ENCODE measurements at regions not wholly inside any gene's neighbourhood (a gene's known extent, or its start where the extent isn't known, plus 50 kb on each side); places are given as distances from the start of the nearest gene placed in this dataset.
A peak's percentile ranks its signal among the peaks of the same experiment; 100 is the strongest.

DNA sequence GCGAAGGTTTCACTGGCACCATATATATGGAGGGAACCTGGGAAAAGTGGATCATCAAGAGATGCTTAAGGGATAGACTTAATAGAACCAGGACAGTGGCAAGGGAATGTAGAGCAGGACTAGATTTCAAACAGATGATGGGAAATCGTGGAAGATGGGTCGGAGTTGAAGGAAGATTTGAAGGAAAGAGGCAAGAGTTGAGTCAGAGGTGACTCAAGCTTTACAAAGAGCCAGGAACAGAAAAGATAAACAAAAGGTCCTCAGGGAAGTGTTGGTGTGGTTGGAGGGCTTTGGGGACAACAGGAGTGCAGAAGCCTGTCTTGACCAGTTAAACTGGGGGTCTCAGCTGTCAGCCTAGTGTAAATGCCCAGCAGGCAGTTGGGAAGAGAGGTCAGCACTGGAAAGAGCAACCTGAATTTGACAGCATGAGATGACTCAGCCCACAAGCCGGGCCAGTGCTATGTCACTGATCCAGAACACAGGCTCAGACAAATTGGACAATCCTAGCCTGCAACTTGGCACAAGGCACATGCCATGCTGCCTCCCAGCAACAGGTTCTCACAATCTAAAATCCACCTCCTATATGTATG lies 230.5 kb downstream of the IDS start:
- no peak for DNase-seq (ENCODE audit: low spot score)

DNA sequence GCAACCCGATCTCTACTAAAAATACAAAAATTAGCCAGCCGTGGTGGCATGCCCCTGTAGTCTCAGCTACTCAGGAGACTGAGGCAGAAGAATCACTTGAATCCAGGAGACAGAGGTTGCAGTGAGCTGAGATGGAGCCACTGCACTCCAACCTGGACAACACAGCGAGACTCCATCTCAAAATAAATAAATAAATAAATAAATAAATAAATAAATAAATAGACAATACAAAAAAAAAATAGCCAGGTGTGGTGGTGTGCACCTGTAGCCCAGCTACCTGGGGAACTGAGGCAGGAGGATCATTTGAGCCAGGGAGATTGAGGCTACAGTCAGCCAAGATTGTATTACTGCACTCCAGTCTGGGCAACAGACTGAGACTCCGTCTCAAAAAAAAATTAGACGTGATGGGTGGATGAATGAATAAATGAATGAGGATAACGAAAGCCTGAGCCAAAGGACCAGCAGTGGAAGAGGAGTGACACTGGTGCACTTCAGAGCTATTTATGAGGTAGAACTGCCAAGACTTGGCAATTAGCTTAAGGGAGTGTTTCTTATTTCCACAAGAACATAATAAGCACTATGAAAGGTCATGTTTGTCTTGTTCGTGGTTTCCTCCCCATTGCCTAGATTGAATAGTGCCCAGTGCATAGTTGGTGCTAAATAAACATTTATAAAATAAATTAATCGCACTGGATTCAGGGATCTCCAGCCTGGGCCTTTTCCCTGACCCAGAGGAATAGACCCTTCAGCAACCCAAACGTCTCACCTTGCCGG lies 232.2 kb downstream of the IDS start:
- no peak for DNase-seq (ENCODE audit: low spot score)

DNA sequence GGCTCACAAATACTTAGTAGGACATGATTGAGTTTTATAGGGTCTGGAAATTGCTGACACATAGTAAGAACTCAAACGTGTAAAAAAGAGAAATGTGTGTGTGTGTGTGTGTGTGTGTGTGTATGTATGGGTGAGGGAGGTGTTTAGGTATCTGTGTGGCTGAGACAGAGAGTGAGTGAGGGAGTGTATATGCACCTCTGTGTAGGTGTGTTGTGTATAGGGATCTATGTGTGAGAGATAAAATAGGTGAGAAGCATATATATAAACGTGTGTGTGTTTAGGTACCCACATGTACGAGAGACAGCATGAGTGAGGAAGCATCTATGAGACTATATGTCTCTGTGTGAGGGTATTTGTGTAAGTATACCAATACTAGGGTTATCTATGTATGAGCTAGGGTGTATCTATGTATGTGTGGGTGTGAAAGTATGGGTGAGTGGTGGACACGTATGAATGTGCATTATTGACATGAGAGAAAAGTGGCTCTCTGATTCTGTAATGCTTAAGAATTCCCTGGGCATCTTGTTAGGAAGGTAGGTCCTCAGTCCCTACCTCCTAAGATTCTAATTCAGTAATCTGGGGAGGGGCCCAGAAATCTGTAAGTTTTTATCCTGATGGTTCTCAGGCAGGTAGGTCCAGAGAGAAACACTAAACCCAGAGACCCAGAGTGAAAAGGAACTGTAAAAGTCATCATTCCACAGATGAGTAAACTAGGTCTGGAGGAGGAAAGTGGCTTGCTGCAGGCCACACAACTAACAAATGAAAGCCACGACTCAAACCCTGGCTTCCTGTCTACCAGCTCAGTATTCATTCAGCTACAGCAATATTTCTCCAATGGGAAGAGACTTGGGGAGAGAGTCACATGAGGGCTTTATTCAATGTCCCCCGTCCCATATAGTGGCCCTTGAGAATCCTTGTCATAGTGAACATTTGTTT lies 237.0 kb downstream of the IDS start:
- no peak for DNase-seq (ENCODE audit: low spot score)

DNA sequence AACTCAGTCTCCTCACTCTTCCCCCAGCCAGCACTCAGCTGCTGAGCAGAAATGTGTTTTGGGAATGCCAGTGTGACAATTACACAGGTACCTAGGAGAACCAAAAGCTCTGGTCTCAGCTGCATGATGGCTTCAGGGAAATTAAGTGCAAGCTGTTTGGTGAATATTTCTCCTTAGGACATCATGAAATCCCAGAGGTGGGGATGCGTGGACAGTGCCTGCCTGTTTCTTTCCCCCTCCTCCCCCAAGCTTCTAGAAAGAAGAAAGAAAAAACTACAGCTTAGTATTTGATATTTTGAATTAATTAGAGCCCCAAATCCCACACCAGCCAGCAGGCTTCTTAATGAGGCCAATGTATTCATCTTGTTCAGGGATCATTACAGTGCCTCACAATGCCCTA lies 243.0 kb downstream of the IDS start:
- DNase-seq (ENCODE audit: low spot score): no peak

DNA sequence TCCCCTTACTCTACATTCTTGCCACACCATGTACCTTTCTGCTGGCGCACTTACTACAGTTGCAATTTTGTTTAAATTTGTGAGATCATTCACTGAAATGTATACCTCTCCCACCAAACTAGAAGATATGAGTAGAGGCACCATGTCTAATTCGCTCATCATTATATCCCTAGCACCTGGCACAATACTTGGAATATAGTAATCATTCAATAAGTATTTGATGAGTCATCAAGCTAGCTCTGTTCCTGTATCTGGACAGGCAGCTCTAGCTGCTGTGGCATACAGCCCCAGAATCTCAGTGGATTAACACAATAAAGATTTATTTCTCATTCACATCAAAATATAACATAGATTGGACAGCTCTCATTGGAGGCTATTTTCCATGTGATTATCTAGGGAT lies 245.9 kb downstream of the IDS start:
- DNase-seq (ENCODE audit: low spot score): peak; percentile 3

DNA sequence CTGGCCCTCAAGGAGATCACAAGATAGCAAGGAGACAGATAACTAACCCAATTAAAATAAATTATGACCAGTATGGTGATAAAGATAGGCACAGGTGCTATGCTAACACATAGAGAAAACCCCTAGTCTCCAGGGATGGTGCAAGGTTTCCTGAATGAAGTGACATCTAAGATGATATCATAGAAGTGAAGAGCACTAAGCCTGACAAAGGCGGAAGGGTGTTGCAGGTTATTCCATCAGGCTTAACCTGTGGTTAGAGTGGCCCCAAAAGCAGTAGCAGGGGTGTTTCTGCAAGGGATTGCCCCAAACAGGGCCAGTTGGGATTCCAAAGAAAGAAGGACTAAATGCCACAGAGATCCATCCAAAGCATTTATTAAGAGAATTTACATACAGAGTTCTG lies 249.2 kb downstream of the IDS start:
- DNase-seq (ENCODE audit: low spot score): no peak

DNA sequence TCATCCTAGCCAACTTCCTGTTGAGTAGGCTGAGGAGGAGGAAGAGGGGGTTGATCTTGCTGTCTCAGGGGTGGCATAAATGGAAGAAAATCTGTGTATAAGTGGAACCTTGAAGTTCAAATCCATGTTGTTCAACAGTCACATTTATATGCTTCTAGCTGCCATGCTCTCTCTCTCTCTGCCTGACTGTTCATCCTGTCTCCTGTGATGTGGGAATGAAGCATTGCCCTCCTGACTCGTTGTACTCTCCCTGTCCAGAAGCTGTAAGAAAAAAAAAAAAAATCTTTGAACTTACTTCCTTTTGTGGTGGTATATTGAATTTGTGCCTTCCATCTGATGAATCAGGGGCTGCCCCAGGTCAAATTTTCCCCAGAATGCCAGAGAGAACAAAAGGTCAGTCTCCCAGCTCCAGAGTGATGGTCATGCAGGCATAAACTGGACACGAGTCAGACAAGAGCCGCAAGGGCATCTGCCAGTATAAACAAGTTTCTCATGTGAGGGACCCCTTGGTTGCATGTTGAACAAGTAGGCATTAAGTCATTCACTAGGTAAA lies 257.0 kb downstream of the IDS start:
- no peak for DNase-seq (ENCODE audit: low spot score)

DNA sequence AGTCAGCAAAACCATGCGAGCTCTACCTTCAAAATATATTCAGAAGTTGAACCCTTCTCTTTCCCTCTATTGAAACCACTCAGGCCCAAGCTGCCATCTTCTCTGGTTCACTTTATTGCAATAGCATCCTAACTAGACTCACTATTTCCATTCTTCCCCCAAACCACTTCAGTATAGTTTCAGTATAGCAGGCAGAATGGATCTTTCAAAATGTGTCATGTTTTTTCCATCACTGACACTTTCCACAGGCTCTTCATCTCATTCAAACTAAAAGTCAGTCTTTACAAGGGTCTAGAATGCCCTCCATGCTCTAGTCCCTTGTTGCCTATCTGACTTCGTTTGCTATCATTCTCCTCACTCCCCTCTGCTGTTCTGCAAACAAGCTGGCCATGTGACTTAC lies 274.4 kb downstream of the IDS start:
- no peak for DNase-seq (ENCODE audit: low spot score)

DNA sequence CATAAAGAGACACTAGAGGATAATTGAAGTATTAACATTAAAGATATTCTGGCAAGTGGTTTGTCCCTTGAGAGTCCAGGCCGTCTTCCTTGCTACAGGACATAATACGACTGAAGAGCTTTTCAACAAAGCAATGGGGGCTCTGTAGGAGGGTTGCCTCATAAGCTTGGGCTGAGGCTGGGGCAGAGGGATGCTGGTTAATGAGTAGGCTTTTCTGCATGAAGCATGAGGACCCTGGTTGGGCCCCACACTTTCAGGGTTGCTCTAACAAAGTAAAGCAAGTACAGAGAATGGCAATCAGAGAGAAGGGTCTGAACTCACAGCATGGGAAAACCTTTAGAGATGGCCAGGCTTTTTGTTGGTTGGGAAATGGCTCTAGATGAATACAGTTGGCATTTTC lies 281.3 kb downstream of the IDS start:
- DNase-seq (ENCODE audit: low spot score): no peak

DNA sequence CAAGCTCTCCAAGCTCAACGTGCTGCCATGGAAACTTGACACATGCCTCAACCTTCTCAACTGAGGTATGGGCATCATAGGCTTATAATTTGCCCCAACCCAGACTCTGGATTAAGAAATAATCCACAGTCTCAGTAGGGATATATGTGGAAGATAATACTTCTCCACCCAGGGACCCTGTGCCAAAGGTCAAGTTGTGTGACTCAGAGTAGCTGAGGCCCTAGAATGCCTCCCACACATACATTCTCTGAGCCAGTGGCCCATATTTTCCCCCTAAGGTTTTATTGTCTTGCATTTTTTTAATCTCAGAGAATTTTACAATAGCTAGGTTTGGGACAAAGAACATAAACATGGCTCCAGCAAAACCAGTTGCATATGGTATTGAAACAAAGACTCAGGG lies 283.1 kb downstream of the IDS start:
- DNase-seq (ENCODE audit: low spot score): no peak

DNA sequence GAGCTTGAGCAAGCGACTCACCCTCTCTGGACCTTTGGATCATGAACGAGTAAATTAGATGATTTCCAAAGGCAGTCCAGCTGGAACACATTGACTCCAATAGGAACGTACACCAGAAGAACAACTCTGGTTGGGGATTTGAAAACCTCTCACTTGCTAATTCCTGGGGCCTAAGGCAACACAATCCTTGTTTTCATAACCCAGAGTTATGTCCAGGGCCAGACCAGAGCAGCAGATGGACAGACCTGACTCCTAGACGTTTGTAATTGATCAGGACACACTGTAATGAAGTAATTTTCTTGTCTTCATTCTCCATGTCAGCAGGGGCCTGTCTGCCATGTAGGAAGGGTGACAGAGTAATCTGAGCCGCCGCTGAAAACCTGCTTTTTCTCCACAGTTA lies 283.9 kb downstream of the IDS start:
- no peak for DNase-seq (ENCODE audit: low spot score)

DNA sequence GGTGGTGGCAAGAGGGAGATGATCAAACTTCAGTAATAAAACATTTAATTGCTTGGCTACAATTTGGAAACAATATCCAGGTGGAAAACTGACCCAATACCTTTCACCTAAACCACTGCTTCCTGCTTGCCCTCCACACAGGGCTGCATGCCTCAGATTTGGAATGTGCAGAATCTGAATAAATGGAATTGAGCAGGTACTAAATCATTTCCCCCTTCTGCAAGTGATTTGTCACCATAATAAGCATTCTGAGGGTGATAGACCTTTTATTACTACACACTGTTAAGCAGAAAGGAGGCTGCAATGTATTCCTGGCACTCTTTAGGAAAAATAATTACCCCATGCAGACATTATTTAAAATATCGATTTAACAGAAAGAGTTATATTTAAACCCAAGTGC lies 291.8 kb downstream of the IDS start:
- DNase-seq (ENCODE audit: low spot score): no peak

DNA sequence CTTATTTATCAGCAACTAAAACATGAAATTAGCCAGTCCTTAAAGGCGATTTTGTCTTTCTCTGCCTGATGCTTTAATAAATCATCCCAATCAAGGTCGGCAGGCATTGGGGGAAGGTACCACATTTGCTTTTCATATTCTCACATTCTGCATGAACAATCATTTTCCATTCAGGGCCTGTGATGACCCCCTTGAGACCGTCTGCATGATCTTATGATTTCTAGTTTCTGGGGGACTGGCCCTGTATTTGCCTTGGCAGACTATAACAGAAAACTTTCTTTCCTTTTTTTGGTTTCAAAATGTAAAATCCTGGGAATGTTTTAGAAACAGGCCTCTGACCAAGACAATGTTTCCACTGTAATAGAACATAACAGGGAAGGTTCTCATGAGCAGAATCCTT lies 296.8 kb downstream of the IDS start:
- no peak for DNase-seq (ENCODE audit: low spot score)

DNA sequence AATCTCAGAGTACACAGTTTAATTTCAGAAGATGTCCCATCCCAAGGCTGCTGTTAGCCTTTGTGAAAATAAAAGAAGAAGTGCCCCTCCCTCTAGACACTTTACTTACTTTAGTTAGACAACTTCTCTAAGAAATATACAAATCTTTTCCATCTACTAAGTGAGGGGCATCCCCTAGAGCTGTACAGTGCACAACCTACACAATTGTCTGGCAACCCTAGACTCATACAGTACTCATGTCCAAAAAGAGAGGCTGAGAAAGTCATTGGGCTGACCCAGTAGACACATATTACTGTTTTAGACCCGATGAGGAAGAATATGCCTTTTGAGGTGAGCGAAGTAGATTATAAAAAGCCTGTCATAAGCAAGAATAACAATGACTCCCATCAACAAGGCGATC lies 297.6 kb downstream of the IDS start:
- DNase-seq (ENCODE audit: low spot score): no peak

DNA sequence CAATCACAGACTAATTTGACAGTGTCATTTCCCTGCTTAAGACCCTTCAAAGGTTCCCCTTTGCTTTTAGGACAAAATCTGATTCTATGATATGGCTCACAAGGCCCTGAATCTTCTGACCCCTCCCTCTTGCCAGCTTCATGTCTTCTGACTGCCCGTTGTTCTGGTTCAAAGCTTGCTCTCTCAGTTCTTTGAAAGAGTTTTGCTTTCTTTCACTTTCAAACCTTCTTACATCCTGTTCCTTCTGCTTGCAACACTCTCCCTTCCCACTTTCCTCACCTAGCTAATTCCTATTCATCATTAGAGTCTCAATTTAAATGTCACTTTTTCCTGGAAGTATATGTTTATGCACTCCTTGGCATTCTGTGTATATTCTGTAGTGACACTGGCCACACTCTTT lies 299.2 kb downstream of the IDS start:
- no peak for DNase-seq (ENCODE audit: low spot score)

DNA sequence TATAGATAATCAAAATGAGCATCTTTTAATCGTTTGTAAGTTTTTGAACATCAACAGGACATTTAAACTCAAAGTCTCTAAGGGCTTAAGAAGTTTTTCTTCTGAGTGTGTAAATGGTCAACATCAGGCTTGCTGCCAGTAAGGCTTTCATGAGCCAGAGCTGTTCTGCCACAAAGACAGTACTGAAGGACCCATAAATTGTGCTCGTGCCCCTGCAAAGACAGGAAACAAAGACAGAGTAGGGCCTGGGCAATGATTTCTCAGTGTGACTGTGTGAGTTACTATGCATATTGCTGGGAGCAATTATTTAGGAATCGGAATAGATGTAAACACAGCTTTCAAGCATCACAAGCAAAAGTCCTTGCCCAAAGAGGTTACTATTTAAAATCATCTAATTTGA lies 300.0 kb downstream of the IDS start:
- DNase-seq (ENCODE audit: low spot score): no peak

DNA sequence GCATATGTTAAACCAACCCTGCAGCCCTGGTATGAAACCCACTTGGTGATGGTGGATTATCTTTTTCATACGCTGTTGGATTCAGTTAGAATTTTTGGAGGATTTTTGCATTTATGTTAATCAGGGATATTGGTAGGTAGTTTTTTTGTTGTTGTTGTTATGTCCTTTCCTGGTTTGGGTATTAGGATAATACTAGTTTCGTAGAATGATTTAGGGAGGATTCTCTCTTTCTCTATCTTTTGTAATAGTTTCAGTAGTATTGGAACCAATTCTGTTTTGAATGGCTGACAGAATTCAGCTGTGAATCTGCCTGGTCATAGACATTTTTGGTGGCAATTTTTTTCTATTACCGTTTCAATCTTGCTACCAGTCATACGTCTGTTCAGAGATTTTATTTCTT lies 305.4 kb downstream of the IDS start:
- DNase-seq (ENCODE audit: low spot score): no peak

DNA sequence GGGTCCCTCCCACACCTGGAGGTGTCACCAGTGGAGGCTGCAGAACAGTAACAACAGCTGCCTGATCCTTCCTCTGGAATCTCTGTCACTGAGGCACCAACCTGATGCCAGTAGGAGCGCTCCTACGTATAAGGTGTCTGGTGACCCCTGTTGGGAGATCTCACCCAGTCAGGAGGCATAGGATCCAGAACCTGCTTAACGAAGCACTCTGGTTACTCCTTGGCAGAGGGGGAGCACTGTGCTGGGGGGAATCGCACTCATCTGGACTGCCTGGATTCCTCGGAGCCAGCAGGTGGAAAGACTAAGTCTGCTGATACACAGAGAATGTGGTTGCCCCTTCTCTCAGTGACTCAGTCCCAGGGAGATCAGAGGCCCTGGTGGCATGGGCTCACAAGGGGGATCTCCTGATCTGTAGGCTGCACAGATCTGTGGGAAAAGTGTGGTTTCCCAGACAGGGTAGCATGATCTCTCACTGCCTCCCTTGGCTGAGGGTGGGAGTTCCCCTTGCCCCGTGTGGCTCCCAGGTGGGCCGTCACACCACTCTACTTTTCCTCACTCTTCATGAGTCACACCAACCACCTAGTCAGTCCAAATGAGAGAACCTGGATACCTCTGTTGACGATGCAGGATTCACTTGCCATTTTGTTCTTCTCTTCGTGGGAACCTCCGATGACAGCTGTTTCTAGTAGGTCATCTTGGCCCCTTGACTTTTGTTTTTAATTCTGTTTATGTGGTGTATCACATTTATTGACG lies 305.9 kb downstream of the IDS start:
- DNase-seq (ENCODE audit: low spot score): no peak

DNA sequence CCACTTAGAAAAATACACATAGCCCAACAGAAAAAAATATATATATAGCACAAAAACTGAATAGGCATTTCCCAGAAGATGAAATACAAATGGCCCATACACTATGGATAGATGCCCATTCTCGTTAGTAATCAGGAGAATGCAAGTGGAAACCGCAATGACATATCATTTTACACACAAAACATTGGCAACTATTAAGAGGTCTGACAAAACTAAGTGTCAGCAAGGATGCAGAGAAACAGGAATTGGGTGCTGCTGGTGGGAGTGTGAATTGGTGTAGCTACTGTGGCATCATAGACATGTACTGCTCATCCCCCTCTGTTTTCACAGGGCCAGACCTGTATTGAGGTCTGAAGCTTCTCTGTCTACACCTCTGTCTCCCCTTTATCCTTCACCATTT lies 320.0 kb downstream of the IDS start:
- DNase-seq (ENCODE audit: low spot score): no peak

DNA sequence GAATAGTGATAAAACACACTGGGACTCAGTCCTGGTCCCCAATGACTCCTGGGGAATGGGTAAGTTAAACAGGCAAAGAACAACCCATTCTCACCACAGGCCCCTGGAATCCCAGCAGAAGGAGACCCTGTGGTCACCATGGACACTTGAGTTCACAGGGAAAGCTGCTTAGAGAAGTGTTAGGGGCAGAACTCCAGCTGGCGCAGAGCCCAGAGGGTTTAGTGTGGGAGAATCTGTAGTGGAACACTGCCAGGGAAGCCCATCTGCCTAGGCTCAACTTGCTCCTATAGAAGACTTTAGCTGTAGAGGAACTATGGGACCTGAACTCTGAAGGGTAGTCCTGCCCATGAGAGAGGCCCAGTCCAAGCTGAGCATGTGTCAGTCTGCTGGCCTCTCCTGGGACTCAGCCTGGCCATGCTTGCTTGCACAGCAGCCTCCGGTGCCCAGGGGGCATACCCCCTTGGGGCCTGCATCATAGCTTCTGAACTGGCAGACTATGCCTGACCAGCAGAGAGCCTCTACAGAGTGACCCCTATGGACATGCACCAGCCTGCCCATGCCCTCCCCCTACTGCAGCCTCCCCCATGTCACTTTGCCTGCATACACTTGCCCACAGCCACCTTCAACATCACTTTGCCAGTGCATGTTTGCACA lies 343.5 kb downstream of the IDS start:
- no peak for DNase-seq (ENCODE audit: low spot score)

DNA sequence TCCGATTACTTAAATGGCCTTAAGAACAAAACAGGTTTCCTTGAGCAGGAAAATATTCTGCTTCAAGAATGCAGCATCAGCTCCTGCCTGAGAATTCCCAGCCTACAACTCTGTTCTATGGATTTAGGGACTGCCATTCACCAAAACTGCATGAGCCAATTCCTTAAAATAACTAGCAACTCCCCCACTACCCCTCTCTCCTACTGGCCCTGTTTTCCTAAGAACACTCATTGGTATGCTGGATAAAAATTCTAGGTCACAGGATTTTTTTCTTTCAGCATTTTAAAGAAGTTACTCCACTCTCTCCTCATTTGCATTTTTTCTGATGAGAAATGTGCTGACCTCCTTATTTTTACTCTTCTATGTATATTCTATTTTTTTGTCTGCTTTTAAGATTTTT lies 347.1 kb downstream of the IDS start:
- DNase-seq (ENCODE audit: low spot score): no peak

DNA sequence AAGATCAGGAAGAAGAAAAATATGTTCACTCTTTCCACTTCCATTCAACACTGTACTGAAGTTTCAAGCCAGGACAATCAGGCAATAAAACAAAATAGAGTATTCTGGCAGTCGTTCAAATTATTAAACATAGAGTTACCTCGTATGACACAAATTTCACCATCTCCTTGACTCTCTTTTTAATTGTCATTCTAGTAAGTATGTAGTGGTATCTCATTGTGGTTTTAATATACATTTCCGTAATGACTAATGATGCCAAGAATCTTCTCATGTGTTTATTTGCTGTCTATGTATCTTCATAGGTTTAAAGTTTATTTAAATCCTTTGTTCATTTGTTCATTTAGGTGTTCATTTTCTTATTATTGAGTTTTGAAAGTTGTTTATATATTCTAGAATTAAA lies 352.2 kb downstream of the IDS start:
- DNase-seq (ENCODE audit: low spot score): no peak
